Suppressor macrophage (primary cell): ENCODE measurements at regions not wholly inside any gene's neighbourhood (a gene's known extent, or its start where the extent isn't known, plus 50 kb on each side); places are given as distances from the start of the nearest gene placed in this dataset.

Source experiments
- DNase-seq, 4 experiments: peaks; one replicate each; pipeline ENCODE4 v3.0.0-alpha.2; 2020 to 2022

DNA sequence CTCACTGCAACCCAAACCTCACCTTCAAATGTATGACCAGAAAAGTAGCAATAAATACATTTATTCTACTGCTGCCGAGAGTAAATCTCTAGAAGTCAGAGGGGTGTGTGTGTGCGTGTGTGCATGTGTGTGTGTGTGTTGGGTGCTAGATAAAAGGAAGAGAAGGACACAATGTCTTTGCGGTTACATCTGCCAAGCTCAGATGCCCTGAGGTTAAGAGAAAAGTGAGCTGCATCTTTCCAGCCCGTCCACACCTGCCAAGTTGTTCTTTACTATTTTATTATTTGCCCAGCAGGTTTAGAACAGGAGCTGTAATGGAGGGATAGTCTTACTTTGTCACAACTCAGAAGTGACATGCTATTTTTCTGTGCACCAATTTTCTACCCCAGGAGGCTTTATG lies 54.5 kb upstream of the ANKFN1 start:
- DNase-seq: no peak

DNA sequence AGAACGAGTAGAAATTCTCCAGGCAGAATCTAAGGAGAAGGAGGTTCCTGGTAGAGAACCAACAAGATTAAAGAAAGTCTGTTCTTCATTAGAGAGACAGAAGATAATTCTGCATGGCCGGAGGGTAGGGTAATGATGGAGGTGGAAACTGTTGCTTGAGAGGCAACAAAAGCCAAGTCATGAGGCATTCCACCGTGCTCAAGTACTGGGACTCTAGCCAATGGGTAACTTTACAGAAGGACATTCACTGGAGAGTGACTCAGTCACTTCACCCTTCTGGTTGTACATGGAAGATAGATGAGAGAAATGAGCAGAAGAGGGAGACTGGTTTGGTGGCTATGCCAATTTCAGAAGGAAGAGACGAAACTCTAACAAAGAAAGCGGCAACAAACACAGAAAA lies 53.6 kb upstream of the ANKFN1 start:
- DNase-seq: no peak
